CD14-positive monocyte (primary cell): ENCODE measurements at regions not wholly inside any gene's neighbourhood (a gene's known extent, or its start where the extent isn't known, plus 50 kb on each side); places are given as distances from the start of the nearest gene placed in this dataset.
"Not testable (repeated sequence)": the region's sequence is repeated elsewhere in the genome, so short reads cannot be mapped to it uniquely, and the experiment has no call there.

Experiments used
- DNase-seq, 3 donors: peaks; one replicate each; pipeline ENCODE4 v3.0.0-alpha.2; 2011 to 2022
- H2AFZ ChIP-seq: 2 replicates; pipeline ENCODE4 v1.6.0; 2012; ENCODE audit warnings: mild to moderate bottlenecking, low read depth, low read length, inconsistent platforms; ENCODE audit not compliant: insufficient read depth, poor library complexity, severe bottlenecking
- H3K27ac ChIP-seq, 2 donors: 1 replicate in 1 of 2; 2 replicates in 1 of 2; pipeline ENCODE4 v1.5.1; 2012 to 2013; ENCODE audit warnings: low read length in 2 of 2, control low read depth in 1 of 2, inconsistent platforms in 1 of 2, low read depth in 1 of 2, mild to moderate bottlenecking in 1 of 2
- H3K27me3 ChIP-seq, 2 donors: one replicate each; pipeline versions ENCODE4 v1.6.0 to v1.6.1; 2011 to 2013; ENCODE audit warnings: low read length in 2 of 2; ENCODE audit not compliant: control insufficient read depth in 2 of 2, insufficient read depth in 2 of 2
- H3K36me3 ChIP-seq, 2 donors: replicated peaks in 1 of 2; 1 replicate in 1 of 2; 2 replicates in 1 of 2; pipeline versions ENCODE4 v1.5.1 to v1.6.1; 2012 to 2013; ENCODE audit warnings: low read length in 2 of 2, control low read depth in 1 of 2, inconsistent platforms in 1 of 2, mild to moderate bottlenecking in 1 of 2; ENCODE audit not compliant: insufficient read depth in 2 of 2, control insufficient read depth in 1 of 2
- H3K4me1 ChIP-seq, 2 donors: 1 replicate in 1 of 2; 2 replicates in 1 of 2; pipeline versions ENCODE4 v1.5.1 to v1.6.1; 2012 to 2013; ENCODE audit warnings: low read length in 2 of 2, control low read depth in 1 of 2, inconsistent platforms in 1 of 2, mild to moderate bottlenecking in 1 of 2, moderate library complexity in 1 of 2; ENCODE audit not compliant: insufficient read depth in 2 of 2, control insufficient read depth in 1 of 2
- H3K4me2 ChIP-seq: replicated peaks from 2 replicates; pipeline ENCODE3; 2012; ENCODE audit warnings: low read length, moderate library complexity, mild to moderate bottlenecking; ENCODE audit not compliant: poor library complexity, severe bottlenecking; ENCODE audit errors: extremely low read depth
- H3K4me3 ChIP-seq, 3 experiments: fragments of 200-600 bp in 1 of 3; sonication (generic) in 1 of 3; replicated peaks in 1 of 3; 1 replicate in 2 of 3; 2 replicates in 1 of 3; pipeline ENCODE4 v1.5.1; 2011 to 2013; ENCODE audit warnings: low read length in 3 of 3, mild to moderate bottlenecking in 3 of 3, control low read depth in 2 of 3, low read depth in 2 of 3, inconsistent platforms in 1 of 3, moderate library complexity in 1 of 3
- H3K79me2 ChIP-seq: 2 replicates; pipeline ENCODE4 v1.6.0; 2012; ENCODE audit warnings: mild to moderate bottlenecking, control low read depth, inconsistent platforms, low read length, moderate library complexity; ENCODE audit not compliant: insufficient read depth
- H3K9ac ChIP-seq: 2 replicates; pipeline ENCODE4 v1.6.0; 2017; ENCODE audit warnings: low read length, mild to moderate bottlenecking; ENCODE audit not compliant: insufficient read depth, poor library complexity, severe bottlenecking
- H3K9me3 ChIP-seq, 2 donors: replicated peaks in 1 of 2; 1 replicate in 1 of 2; 2 replicates in 1 of 2; pipeline versions ENCODE4 v1.5.1 to v1.6.1; 2012 to 2013; ENCODE audit warnings: low read length in 2 of 2, control low read depth in 1 of 2; ENCODE audit not compliant: control insufficient read depth in 1 of 2, insufficient read depth in 1 of 2
- H4K20me1 ChIP-seq: 2 replicates; pipeline ENCODE4 v1.6.0; 2012; ENCODE audit warnings: mild to moderate bottlenecking, low read length, control low read depth, moderate library complexity; ENCODE audit not compliant: insufficient read depth
- H3K27ac Mint-ChIP-seq, 7 donors: one replicate each; pipeline ENCODE4 v1.8.0; 2020; ENCODE audit warnings: mild to moderate bottlenecking in 7 of 7, mixed read lengths in 7 of 7, moderate library complexity in 6 of 7, inconsistent platforms in 2 of 7
- H3K27me3 Mint-ChIP-seq, 3 donors: one replicate each; pipeline ENCODE4 v1.8.0; 2021 to 2022; ENCODE audit warnings: low read depth in 3 of 3, mild to moderate bottlenecking in 3 of 3, mixed read lengths in 3 of 3, moderate library complexity in 3 of 3, inconsistent platforms in 1 of 3
- H3K36me3 Mint-ChIP-seq, 2 donors: one replicate each; pipeline ENCODE4 v1.8.0; 2020; ENCODE audit warnings: mixed read lengths in 2 of 2, inconsistent platforms in 1 of 2, mild to moderate bottlenecking in 1 of 2
- H3K4me1 Mint-ChIP-seq: one replicate; pipeline ENCODE4 v1.8.0; 2020; ENCODE audit warnings: mild to moderate bottlenecking, mixed read lengths
- H3K4me3 Mint-ChIP-seq, 2 donors: one replicate each; pipeline ENCODE4 v1.8.0; 2020; ENCODE audit warnings: mild to moderate bottlenecking in 2 of 2, mixed read lengths in 2 of 2, moderate library complexity in 1 of 2
- H3K9me3 Mint-ChIP-seq, 7 donors: one replicate each; pipeline ENCODE4 v1.8.0; 2020 to 2022; ENCODE audit warnings: mixed read lengths in 7 of 7, mild to moderate bottlenecking in 6 of 7, moderate library complexity in 6 of 7, inconsistent platforms in 2 of 7
- WGBS: methylation state at CpG from one replicate; pipeline ENCODE4 v1.1.5; 2013; ENCODE audit warnings: missing lambda C conversion rate; ENCODE audit not compliant: insufficient coverage; 5-methylcytosine and 5-hydroxymethylcytosine counted together
- intact Hi-C, 2 donors: fragments of 100-400 bp; cut with micrococcal nuclease; formaldehyde crosslinking; loops; one replicate each; pipeline versions ENCODE4 v1.15.0 to v1.15.1; 2023
- TF ChIP-seq, protein P1 (sequence below): fragments of 200-600 bp; IDR thresholded peaks from one replicate; pipeline ENCODE4 v1.8.0; 2022; ENCODE audit warnings: antibody characterized with exemption, mild to moderate bottlenecking

DNA sequence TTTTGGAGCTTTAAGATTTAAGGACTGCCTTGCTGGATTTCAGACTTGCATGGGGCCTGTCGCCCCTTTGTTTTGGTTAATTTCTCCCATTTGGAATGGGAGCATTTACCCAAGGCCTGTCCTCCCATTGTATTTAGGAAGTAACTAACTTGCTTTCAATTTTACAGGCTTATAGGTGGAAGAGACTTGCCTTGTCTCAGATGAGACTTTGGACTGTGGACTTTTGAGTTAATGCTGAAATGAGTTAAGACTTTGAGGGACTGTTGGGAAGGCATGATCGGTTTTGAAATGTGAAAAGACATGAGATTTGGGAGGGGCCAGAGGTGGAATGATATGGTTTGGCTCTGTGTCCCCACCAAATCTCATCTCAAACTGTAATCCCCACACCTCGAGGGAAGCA is 56.5 kb upstream of the TNFSF10 start:
- H3K27ac ChIP-seq = peak overlapping the region in 1 of 2 donors; percentile 73
- H3K27me3 Mint-ChIP-seq, H4K20me1 ChIP-seq, H3K9me3 Mint-ChIP-seq, H3K9me3 ChIP-seq, H3K36me3 ChIP-seq, DNase-seq, H2AFZ ChIP-seq, H3K9ac ChIP-seq, H3K27me3 ChIP-seq, intact Hi-C loops, H3K79me2 ChIP-seq, H3K36me3 Mint-ChIP-seq, H3K4me2 ChIP-seq: not testable (repeated sequence)
- Mint-ChIP-seq H3K4me1 (peaks cover 58% of the 10 kb centered on the region), H3K4me3 (peak overlapping the region in 1 of 2 donors; percentile 35), H3K27ac (peak overlapping the region; percentile 6 to 89 (median 79))
- H3K4me3 ChIP-seq = peak overlapping the region in 1 of 3 experiments; percentile 40
- WGBS = no CpG with 5 or more reads among the region's 3 CpGs
- peaks cover 41 to 49% of the 10 kb centered on the region in 2 donors for H3K4me1 ChIP-seq

DNA sequence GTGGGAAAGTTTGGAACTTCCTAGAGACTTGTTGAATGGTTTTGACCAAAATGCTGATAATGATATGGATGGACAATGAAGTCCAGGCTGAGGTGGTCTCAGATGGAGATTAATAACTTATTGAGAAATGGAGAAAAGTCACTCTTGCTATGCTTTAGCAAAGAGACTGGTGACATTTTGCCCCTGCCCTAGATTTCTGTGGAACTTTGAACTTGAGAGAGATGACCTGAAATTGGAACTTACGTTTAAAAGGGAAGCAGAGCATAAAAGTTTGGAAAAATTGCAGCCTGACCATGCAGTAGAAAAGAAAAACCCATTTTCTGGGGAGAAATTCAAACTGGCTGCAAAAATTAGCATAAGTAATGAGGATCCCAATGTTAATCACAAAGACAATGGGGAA is 55.5 kb upstream of the TNFSF10 start:
- H3K27ac Mint-ChIP-seq = peak overlapping the region in 3 of 7 donors; percentile 0 to 87 (median 68)
- H4K20me1 ChIP-seq, H3K9ac ChIP-seq, H3K36me3 ChIP-seq, H3K27me3 Mint-ChIP-seq, H3K27me3 ChIP-seq, H3K4me2 ChIP-seq, H3K9me3 Mint-ChIP-seq, H3K79me2 ChIP-seq, H3K36me3 Mint-ChIP-seq, DNase-seq, H3K4me3 Mint-ChIP-seq, H3K4me3 ChIP-seq, H3K9me3 ChIP-seq, intact Hi-C loops, H2AFZ ChIP-seq: not testable (repeated sequence)
- Histone ChIP-seq H3K27ac (peak overlapping the region in 1 of 2 donors; percentile 58), H3K4me1 (peaks cover 41 to 49% of the 10 kb centered on the region in 2 donors)
- 86% methylated on average over 1 of the region's 1 CpG for WGBS
- peaks cover 56% of the 10 kb centered on the region for H3K4me1 Mint-ChIP-seq

DNA sequence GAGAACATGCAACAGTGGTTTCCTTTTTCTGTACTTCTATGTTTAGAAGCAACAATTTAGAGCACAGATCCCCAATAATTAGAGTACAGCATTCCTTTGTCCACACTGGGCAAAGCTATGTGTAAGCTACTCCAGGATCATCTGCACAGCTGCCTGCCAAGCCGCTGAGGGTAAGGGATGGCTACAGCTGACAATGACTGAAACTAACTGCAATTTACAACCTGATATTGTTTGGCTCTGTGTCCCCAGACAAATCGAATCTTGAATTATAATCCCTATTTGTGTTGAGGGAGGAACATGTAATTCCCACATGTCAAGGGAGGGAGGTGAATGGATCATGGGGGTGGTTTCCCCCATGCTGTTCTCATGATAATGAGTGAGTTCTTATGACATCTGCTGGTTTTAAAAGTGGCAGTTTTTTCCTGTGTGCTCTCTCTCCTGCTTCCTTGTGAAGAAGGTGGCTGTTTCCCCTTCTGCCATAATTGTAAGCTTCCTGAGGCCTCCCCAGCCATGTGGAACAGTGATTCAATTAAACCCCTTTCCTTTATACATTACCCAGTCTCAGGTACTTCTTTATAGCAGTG is 54.8 kb upstream of the TNFSF10 start:
- no peaks in the 10 kb centered on the region for H4K20me1 ChIP-seq
- no peaks in the 10 kb centered on the region for H3K79me2 ChIP-seq
- Mint-ChIP-seq H3K27me3 (no peaks in the 10 kb centered on the region), H3K27ac (peak overlapping the region; percentile 14 to 87 (median 71)), H3K36me3 (peaks cover 0 to 2% of the 10 kb centered on the region in 2 donors), H3K9me3 (peaks cover 0 to 4% (median 0%) of the 10 kb centered on the region in 7 donors), H3K4me1 (peaks cover 56% of the 10 kb centered on the region), H3K4me3 (peak overlapping the region; percentile 5 to 72)
- H3K27ac ChIP-seq = peak overlapping the region in 1 of 2 donors; percentile 58
- no peak overlapping the region for H2AFZ ChIP-seq
- H3K4me2 ChIP-seq = peak overlapping the region; percentile 40
- peak in 1 of 3 donors; percentile 33 for DNase-seq
- intact Hi-C loops = no loop called here
- H3K36me3 ChIP-seq = no peaks in the 10 kb centered on the region
- no CpG with 5 or more reads among the region's 2 CpGs for WGBS
- no peaks in the 10 kb centered on the region for H3K9me3 ChIP-seq
- H3K4me3 ChIP-seq = peak overlapping the region in 1 of 3 experiments; percentile 35
- TF ChIP-seq, protein P1, sequence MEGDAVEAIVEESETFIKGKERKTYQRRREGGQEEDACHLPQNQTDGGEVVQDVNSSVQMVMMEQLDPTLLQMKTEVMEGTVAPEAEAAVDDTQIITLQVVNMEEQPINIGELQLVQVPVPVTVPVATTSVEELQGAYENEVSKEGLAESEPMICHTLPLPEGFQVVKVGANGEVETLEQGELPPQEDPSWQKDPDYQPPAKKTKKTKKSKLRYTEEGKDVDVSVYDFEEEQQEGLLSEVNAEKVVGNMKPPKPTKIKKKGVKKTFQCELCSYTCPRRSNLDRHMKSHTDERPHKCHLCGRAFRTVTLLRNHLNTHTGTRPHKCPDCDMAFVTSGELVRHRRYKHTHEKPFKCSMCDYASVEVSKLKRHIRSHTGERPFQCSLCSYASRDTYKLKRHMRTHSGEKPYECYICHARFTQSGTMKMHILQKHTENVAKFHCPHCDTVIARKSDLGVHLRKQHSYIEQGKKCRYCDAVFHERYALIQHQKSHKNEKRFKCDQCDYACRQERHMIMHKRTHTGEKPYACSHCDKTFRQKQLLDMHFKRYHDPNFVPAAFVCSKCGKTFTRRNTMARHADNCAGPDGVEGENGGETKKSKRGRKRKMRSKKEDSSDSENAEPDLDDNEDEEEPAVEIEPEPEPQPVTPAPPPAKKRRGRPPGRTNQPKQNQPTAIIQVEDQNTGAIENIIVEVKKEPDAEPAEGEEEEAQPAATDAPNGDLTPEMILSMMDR = no peak
- no peak overlapping the region for H3K9ac ChIP-seq
- H3K27me3 ChIP-seq = no peaks in the 10 kb centered on the region
- peaks cover 41 to 49% of the 10 kb centered on the region in 2 donors for H3K4me1 ChIP-seq
